Activated CD4-positive, alpha-beta T cell treated with anti-CD3 and anti-CD28 coated beads, Interleukin-2, Interleukin-4, amounts not matched to agents 100 ng/mL and 50 ng/mL, durations not matched to agents 16 hours and 8 hours (primary cell): ENCODE measurements at regions not wholly inside any gene's neighbourhood (a gene's known extent, or its start where the extent isn't known, plus 50 kb on each side); places are given as distances from the start of the nearest gene placed in this dataset.
"Not testable (repeated sequence)": the region's sequence is repeated elsewhere in the genome, so short reads cannot be mapped to it uniquely, and the experiment has no call there.

Experiments
- DNase-seq: peaks from one replicate; pipeline ENCODE4 v3.0.0-alpha.2; 2020; ENCODE audit warnings: low spot score

GRCh38 chr20:57104651-57105204 is 161.7 kb downstream of the BMP7 start:
- DNase-seq: no peak

GRCh38 chr20:57106030-57106682 is 160.3 kb downstream of the BMP7 start:
- DNase-seq: no peak

- no peak for DNase-seq
These were observed 159.7 kb downstream of the BMP7 start for GRCh38 chr20:57106692-57107091.

GRCh38 chr20:57107208-57107607 is 159.2 kb downstream of the BMP7 start:
- DNase-seq: no peak

GRCh38 chr20:57108218-57108617 is 158.2 kb downstream of the BMP7 start:
- DNase-seq: no peak

GRCh38 chr20:57108742-57109570 is 157.5 kb downstream of the BMP7 start:
- DNase-seq: no peak

- DNase-seq: no peak
These were observed 156.9 kb downstream of the BMP7 start for GRCh38 chr20:57109571-57109953.

GRCh38 chr20:57110121-57111027 is 156.1 kb downstream of the BMP7 start:
- not testable (repeated sequence) for DNase-seq

- DNase-seq: no peak
These were observed 155.4 kb downstream of the BMP7 start for GRCh38 chr20:57111028-57111373.

- DNase-seq: no peak
These were observed 154.0 kb downstream of the BMP7 start for GRCh38 chr20:57112448-57112847.

GRCh38 chr20:57114290-57115005 is 152.0 kb downstream of the BMP7 start:
- DNase-seq: no peak

GRCh38 chr20:57117296-57117695 is 149.1 kb downstream of the BMP7 start:
- no peak for DNase-seq

- no peak for DNase-seq
These were observed 148.2 kb downstream of the BMP7 start for GRCh38 chr20:57118107-57118769.
